ENCODE measurements at regions not wholly inside any gene's neighbourhood (a gene's known extent, or its start where the extent isn't known, plus 50 kb on each side); places are given as distances from the start of the nearest gene placed in this dataset.

GRCh38 chr15:84103345-84103744 lies 132.2 kb upstream of the GOLGA6L4 start:
- no peak for TF ChIP-seq CTCF (IDR thresholded peaks at IDR 0.05; ENCODE audit: low read length)
- no peak for TF ChIP-seq EZH2 (optimal IDR thresholded peaks at IDR 0.05; ENCODE audit: low read depth, low read length)

Measured in MM.1S (cell line).